NCI-H2107 (cell line): ENCODE measurements at regions not wholly inside any gene's neighbourhood (a gene's known extent, or its start where the extent isn't known, plus 50 kb on each side); places are given as distances from the start of the nearest gene placed in this dataset.
"Not testable (repeated sequence)": the region's sequence is repeated elsewhere in the genome, so short reads cannot be mapped to it uniquely, and the experiment has no call there.

Experiments used
- DNase-seq: peaks from one replicate; lab custom pipeline; 2025; lab: John Stamatoyannopoulos, UW

GRCh38 chr5:105922080-105922479 is 1748.7 kb downstream of the EFNA5 start:
- no peak for DNase-seq

- no peak for DNase-seq
Measured at GRCh38 chr5:105917189-105917588, 1753.5 kb downstream of the EFNA5 start.

GRCh38 chr5:105907016-105907415 is 1763.7 kb downstream of the EFNA5 start:
- DNase-seq = no peak

- DNase-seq = no peak
Measured at GRCh38 chr5:105905392-105905791, 1765.3 kb downstream of the EFNA5 start.

- DNase-seq = no peak
Measured at GRCh38 chr5:105903069-105903468, 1767.7 kb downstream of the EFNA5 start.

- DNase-seq = no peak
Measured at GRCh38 chr5:105899726-105900125, 1771.0 kb downstream of the EFNA5 start.

- DNase-seq = no peak
Measured at GRCh38 chr5:105898183-105898582, 1772.6 kb downstream of the EFNA5 start.

GRCh38 chr5:105885266-105885665 is 1785.5 kb downstream of the EFNA5 start:
- DNase-seq = no peak

GRCh38 chr5:105882956-105883481 is 1787.7 kb downstream of the EFNA5 start:
- DNase-seq = no peak

GRCh38 chr5:105878402-105878801 is 1792.3 kb downstream of the EFNA5 start:
- no peak for DNase-seq

GRCh38 chr5:105877592-105877991 is 1793.1 kb downstream of the EFNA5 start:
- DNase-seq = no peak

- DNase-seq = no peak
Measured at GRCh38 chr5:105874316-105874715, 1796.4 kb downstream of the EFNA5 start.

- no peak for DNase-seq
Measured at GRCh38 chr5:105872569-105873270, 1798.0 kb downstream of the EFNA5 start.

GRCh38 chr5:105868038-105868780 is 1802.5 kb downstream of the EFNA5 start:
- no peak for DNase-seq

- no peak for DNase-seq
Measured at GRCh38 chr5:105865834-105866233, 1804.9 kb downstream of the EFNA5 start.

- DNase-seq = not testable (repeated sequence)
Measured at GRCh38 chr5:105859350-105859749, 1811.4 kb downstream of the EFNA5 start.

GRCh38 chr5:105849701-105850100 is 1821.0 kb downstream of the EFNA5 start:
- no peak for DNase-seq

GRCh38 chr5:105840800-105841199 is 1829.9 kb downstream of the EFNA5 start:
- DNase-seq = no peak

GRCh38 chr5:105836887-105837286 is 1833.8 kb downstream of the EFNA5 start:
- DNase-seq = no peak

- DNase-seq = no peak
Measured at GRCh38 chr5:105836268-105836667, 1834.5 kb downstream of the EFNA5 start.

GRCh38 chr5:105828821-105829220 is 1841.9 kb downstream of the EFNA5 start:
- no peak for DNase-seq

GRCh38 chr5:105821800-105822199 is 1848.9 kb downstream of the EFNA5 start:
- no peak for DNase-seq

GRCh38 chr5:105817914-105818313 is 1852.8 kb downstream of the EFNA5 start:
- no peak for DNase-seq
